ENCODE measurements at regions not wholly inside any gene's neighbourhood (a gene's known extent, or its start where the extent isn't known, plus 50 kb on each side); places are given as distances from the start of the nearest gene placed in this dataset.

DNA sequence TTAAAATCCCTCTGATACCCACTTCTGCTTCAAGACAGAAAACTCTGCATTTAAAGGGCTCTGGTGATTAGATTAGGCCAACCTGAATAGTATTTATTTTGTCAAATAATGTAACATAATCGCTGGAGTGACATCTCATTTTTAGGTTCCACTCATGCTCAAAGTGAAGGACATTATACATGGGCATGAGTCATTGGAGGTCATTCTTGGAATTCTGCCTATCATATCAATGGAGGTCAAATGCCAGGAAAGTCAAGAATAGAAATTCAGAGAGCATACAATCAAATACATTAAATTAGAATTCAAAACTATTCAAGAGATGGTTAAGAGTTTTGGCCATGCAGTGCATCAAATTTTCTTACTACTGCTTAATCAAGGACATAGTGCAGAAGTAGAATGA is 50.8 kb upstream of the PRSS1 start:
- H3K27me3 ChIP-seq (ENCODE audit: control insufficient read depth in 1 of 2, insufficient read depth in 2 of 2, low read length in 2 of 2) = no peaks in the 10 kb centered on the region
- no peak overlapping the region for H3K27ac ChIP-seq (ENCODE audit: extremely low read length, insufficient read depth, low read length)
- H3K4me2 ChIP-seq (ENCODE audit: low read depth, low read length) = no peak overlapping the region
- H3K9ac ChIP-seq (ENCODE audit: insufficient read depth, low read depth, low read length) = no peak overlapping the region
- no peaks in the 10 kb centered on the region for H3K4me1 ChIP-seq (ENCODE audit: insufficient read depth, low read length)
- intact Hi-C loops (cut with micrococcal nuclease; ENCODE audit: unreplicated experiment) (no loop called here), in situ Hi-C loops (cut with HindIII; ENCODE audit: extremely low pct_ligation_motif_present, low pct_unique_long_range_greater_than_20kb) (no loop called here)
- TF ChIP-seq ZNF737 (CRISPR knock-in tag; IDR thresholded peaks at IDR 0.05; ENCODE audit: borderline replicate concordance) (no peak), ZNF678 (CRISPR knock-in tag; IDR thresholded peaks at IDR 0.05) (no peak), ZC3H4 (CRISPR knock-in tag; IDR thresholded peaks at IDR 0.05; ENCODE audit: borderline replicate concordance) (no peak), ZMAT3 (CRISPR knock-in tag; conservative IDR thresholded peaks at IDR 0.05) (no peak), ZNF570 (CRISPR knock-in tag; IDR thresholded peaks at IDR 0.05; ENCODE audit: borderline replicate concordance) (no peak), ZMYM2 (CRISPR knock-in tag; IDR thresholded peaks at IDR 0.05) (no peak), ZNF598 (CRISPR knock-in tag; IDR thresholded peaks at IDR 0.05; ENCODE audit: borderline replicate concordance) (no peak), PHF21A (CRISPR knock-in tag; IDR thresholded peaks at IDR 0.05) (no peak)
- TF ChIP-seq, protein P1, sequence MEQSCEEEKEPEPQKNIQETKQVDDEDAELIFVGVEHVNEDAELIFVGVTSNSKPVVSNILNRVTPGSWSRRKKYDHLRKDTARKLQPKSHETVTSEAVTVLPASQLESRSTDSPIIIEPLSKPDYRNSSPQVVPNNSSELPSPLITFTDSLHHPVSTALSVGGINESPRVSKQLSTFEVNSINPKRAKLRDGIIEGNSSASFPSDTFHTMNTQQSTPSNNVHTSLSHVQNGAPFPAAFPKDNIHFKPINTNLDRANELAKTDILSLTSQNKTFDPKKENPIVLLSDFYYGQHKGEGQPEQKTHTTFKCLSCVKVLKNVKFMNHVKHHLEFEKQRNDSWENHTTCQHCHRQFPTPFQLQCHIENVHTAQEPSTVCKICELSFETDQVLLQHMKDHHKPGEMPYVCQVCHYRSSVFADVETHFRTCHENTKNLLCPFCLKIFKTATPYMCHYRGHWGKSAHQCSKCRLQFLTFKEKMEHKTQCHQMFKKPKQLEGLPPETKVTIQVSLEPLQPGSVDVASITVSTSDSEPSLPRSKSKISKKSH (CRISPR knock-in tag; IDR thresholded peaks at IDR 0.05; ENCODE audit: borderline replicate concordance) = no peak
- TF ChIP-seq, protein P2, sequence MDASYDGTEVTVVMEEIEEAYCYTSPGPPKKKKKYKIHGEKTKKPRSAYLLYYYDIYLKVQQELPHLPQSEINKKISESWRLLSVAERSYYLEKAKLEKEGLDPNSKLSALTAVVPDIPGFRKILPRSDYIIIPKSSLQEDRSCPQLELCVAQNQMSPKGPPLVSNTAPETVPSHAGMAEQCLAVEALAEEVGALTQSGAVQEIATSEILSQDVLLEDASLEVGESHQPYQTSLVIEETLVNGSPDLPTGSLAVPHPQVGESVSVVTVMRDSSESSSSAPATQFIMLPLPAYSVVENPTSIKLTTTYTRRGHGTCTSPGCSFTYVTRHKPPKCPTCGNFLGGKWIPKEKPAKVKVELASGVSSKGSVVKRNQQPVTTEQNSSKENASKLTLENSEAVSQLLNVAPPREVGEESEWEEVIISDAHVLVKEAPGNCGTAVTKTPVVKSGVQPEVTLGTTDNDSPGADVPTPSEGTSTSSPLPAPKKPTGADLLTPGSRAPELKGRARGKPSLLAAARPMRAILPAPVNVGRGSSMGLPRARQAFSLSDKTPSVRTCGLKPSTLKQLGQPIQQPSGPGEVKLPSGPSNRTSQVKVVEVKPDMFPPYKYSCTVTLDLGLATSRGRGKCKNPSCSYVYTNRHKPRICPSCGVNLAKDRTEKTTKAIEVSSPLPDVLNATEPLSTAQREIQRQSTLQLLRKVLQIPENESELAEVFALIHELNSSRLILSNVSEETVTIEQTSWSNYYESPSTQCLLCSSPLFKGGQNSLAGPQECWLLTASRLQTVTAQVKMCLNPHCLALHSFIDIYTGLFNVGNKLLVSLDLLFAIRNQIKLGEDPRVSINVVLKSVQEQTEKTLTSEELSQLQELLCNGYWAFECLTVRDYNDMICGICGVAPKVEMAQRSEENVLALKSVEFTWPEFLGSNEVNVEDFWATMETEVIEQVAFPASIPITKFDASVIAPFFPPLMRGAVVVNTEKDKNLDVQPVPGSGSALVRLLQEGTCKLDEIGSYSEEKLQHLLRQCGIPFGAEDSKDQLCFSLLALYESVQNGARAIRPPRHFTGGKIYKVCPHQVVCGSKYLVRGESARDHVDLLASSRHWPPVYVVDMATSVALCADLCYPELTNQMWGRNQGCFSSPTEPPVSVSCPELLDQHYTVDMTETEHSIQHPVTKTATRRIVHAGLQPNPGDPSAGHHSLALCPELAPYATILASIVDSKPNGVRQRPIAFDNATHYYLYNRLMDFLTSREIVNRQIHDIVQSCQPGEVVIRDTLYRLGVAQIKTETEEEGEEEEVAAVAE (CRISPR knock-in tag; IDR thresholded peaks at IDR 0.05; ENCODE audit: borderline replicate concordance) = no peak
- H3K79me2 ChIP-seq (ENCODE audit: insufficient read depth, low read length) = no peaks in the 10 kb centered on the region
- H3K9me3 ChIP-seq (ENCODE audit: low read length) = no peaks in the 10 kb centered on the region
- WGBS (ENCODE audit: low lambda C conversion rate) = 0% methylated on average over 1 of the region's 1 CpG
- H3K36me3 ChIP-seq (replicated peaks in 1 of 2; ENCODE audit: control insufficient read depth in 1 of 2, insufficient read depth in 2 of 2, low read length in 2 of 2) = no peaks in the 10 kb centered on the region
- FAIRE-seq (no peak), ATAC-seq (no peak), DNase-seq (ENCODE audit: low spot score) (no peak)
- no peak overlapping the region for H2AFZ ChIP-seq (ENCODE audit: low read length)
- CTCF ChIA-PET (ENCODE audit: low intra/inter-chr PET ratio, low total read pairs) = no interaction called here
- H4K20me1 ChIP-seq (ENCODE audit: insufficient read depth, low read length) = no peaks in the 10 kb centered on the region
- H3K4me3 ChIP-seq (replicated peaks in 1 of 3; ENCODE audit: insufficient read depth in 1 of 3, low read depth in 2 of 3, low read length in 3 of 3) = no peak overlapping the region
- BruUV-seq (replicated peaks) = no TSS peak
- POLR2A ChIA-PET = no interaction called here
